Gastroesophageal sphincter (tissue), 3 donors: ENCODE measurements at regions not wholly inside any gene's neighbourhood (a gene's known extent, or its start where the extent isn't known, plus 50 kb on each side); places are given as distances from the start of the nearest gene placed in this dataset.

Source experiments
- CTCF ChIP-seq, 4 experiments: fragments of 200-600 bp in 2 of 4; fragments of 450-650 bp in 2 of 4; sonication (generic) in 1 of 4; IDR thresholded peaks; one replicate each; pipeline ENCODE4 v1.5.1; 2017 to 2019; ENCODE audit warnings: antibody characterized with exemption in 4 of 4, mild to moderate bottlenecking in 2 of 4, moderate library complexity in 2 of 4
- POLR2A ChIP-seq, 2 donors: fragments of 450-650 bp; IDR thresholded peaks; one replicate each; pipeline ENCODE4 v1.6.1; 2017; ENCODE audit warnings: antibody characterized with exemption in 2 of 2, mild to moderate bottlenecking in 2 of 2, moderate library complexity in 1 of 2

- TF ChIP-seq POLR2A (IDR thresholded peaks at IDR 0.05) (no peak), CTCF (IDR thresholded peaks at IDR 0.05) (no peak)
Measured at GRCh38 chr4:13174001-13174400, 310.1 kb downstream of the RAB28 start.
